ENCODE measurements at regions not wholly inside any gene's neighbourhood (a gene's known extent, or its start where the extent isn't known, plus 50 kb on each side); places are given as distances from the start of the nearest gene placed in this dataset.

DNA sequence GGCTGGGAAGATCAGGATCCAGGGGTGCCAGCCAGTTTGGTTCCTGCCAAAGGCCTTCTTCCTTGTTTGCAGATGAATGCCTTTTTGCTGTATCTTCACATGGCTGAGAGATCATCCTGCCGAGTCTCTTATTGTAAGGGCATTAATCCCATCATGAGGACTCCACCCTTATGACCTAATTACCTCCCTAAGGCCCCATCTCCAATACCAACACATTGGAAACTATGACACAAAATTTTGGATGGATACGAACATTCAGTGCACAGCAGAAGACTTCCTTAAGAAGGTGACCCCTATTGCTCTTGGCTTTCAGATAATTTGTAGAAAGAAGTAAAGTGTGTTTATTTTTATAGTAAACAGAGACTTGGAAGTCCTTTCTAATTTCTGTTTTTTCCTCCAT lies 1164.7 kb upstream of the CDH8 start:
- intact Hi-C loops (cut with DNase I; ENCODE audit: low total_unique reads), result no loop called here

GRCh38 chr16:63195336-63195735 lies 1159.1 kb upstream of the CDH8 start:
- no peak overlapping the region for H3K27ac ChIP-seq
- H3K36me3 ChIP-seq, result no peaks in the 10 kb centered on the region
- no peaks in the 10 kb centered on the region for H3K9me3 ChIP-seq
- no peak overlapping the region for H3K4me3 ChIP-seq
- no peaks in the 10 kb centered on the region for H3K27me3 ChIP-seq
- no peak for TF ChIP-seq POLR2A (IDR thresholded peaks at IDR 0.05)
- intact Hi-C loops (cut with DNase I; ENCODE audit: low total_unique reads), result no loop called here
- no peak for DNase-seq
- H3K4me1 ChIP-seq, result no peaks in the 10 kb centered on the region

More for the DNA sequence above, 1164.7 kb upstream of the CDH8 start:
- no peak for TF ChIP-seq POLR2A (IDR thresholded peaks at IDR 0.05)
- TF ChIP-seq CTCF (IDR thresholded peaks at IDR 0.05), result no peak
- H3K27me3 ChIP-seq, result no peaks in the 10 kb centered on the region
- H3K36me3 ChIP-seq, result no peaks in the 10 kb centered on the region
- no peak for DNase-seq
- H3K4me1 ChIP-seq, result no peaks in the 10 kb centered on the region
- no peak overlapping the region for H3K4me3 ChIP-seq
- no peaks in the 10 kb centered on the region for H3K9me3 ChIP-seq
- no peak overlapping the region for H3K27ac ChIP-seq

- no peaks in the 10 kb centered on the region for H3K36me3 ChIP-seq
- TF ChIP-seq POLR2A (IDR thresholded peaks at IDR 0.05), result no peak
- no peak for TF ChIP-seq CTCF (IDR thresholded peaks at IDR 0.05)
- no peak overlapping the region for H3K27ac ChIP-seq
- no peak for DNase-seq
- H3K9me3 ChIP-seq, result no peaks in the 10 kb centered on the region
- intact Hi-C loops (cut with DNase I; ENCODE audit: low total_unique reads), result no loop called here
- no peaks in the 10 kb centered on the region for H3K4me1 ChIP-seq
- no peaks in the 10 kb centered on the region for H3K27me3 ChIP-seq
- no peak overlapping the region for H3K4me3 ChIP-seq
These were observed 1156.7 kb upstream of the CDH8 start for GRCh38 chr16:63192980-63193379.

DNA sequence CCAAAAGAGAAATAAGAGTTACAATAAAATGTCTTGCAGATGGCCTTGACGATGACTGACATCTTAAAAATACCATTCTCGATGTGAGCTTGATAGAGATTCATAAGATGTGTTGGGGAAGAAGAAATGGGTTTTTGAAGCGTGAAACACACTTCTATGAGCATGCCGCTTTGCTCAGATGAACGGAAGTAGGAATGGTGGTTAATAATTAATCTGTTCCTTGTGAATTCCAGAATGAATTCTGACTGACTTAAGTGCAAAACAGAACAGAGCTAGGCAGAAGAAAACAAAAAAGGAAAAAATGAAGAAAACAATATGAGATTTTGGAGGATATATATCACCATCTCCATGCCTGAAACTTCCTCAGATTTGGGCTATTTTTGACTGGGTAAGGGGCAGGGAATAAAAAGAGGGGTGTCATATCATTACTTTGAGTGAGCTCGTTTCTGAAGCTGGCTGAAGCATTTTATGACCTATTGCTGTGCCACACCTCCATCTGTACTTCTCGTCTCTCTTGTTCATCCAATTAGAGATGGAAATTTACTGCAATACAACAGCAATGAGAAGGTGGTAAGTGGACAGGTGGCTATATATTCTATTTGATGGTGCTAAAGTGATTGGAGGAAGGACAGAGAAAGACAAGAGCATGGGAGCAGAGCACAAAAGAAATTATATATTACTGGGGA lies 1152.0 kb upstream of the CDH8 start:
- intact Hi-C loops (cut with DNase I; ENCODE audit: low total_unique reads), result no loop called here
- Histone ChIP-seq H3K4me1 (no peaks in the 10 kb centered on the region), H3K27ac (no peak overlapping the region), H3K36me3 (no peaks in the 10 kb centered on the region), H3K9me3 (no peaks in the 10 kb centered on the region), H3K4me3 (no peak overlapping the region), H3K27me3 (no peaks in the 10 kb centered on the region)
- TF ChIP-seq CTCF (IDR thresholded peaks at IDR 0.05), result no peak
- no peak for TF ChIP-seq POLR2A (IDR thresholded peaks at IDR 0.05)
- no peak for DNase-seq

DNA sequence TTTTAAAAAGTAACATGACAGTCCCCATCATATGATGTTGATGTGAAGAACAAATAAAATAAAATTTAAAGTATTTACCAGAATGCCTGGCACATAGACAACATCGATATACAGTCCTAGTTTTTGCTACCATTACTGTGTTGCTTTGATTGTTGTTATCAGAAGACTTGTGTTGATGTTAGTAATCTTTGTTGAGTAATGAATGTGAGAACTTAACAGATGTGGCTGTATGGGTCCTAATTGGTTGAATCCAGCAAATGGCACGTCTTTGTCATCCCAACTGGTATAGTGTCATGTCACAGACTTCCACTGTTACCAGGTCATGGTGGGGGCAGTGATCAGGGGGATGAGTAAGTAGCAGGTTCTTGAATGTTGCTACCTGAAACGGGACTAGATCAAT lies 1151.4 kb upstream of the CDH8 start:
- TF ChIP-seq CTCF (IDR thresholded peaks at IDR 0.05) (no peak), POLR2A (IDR thresholded peaks at IDR 0.05) (no peak)
- no peak overlapping the region for H3K4me3 ChIP-seq
- H3K4me1 ChIP-seq, result no peaks in the 10 kb centered on the region
- intact Hi-C loops (cut with DNase I; ENCODE audit: low total_unique reads), result no loop called here
- no peak overlapping the region for H3K27ac ChIP-seq
- H3K9me3 ChIP-seq, result no peaks in the 10 kb centered on the region
- no peaks in the 10 kb centered on the region for H3K27me3 ChIP-seq
- DNase-seq, result no peak
- H3K36me3 ChIP-seq, result no peaks in the 10 kb centered on the region

Measured in uterus (tissue), 3 donors.